PFSK-1 (cell line): ENCODE measurements at regions not wholly inside any gene's neighbourhood (a gene's known extent, or its start where the extent isn't known, plus 50 kb on each side); places are given as distances from the start of the nearest gene placed in this dataset.

Experiments used
- FOXP2 ChIP-seq: optimal IDR thresholded peaks from 2 replicates; pipeline ENCODE3; 2011; ENCODE audit warnings: borderline replicate concordance, control low read depth, inconsistent platforms; ENCODE audit not compliant: insufficient read depth; ENCODE audit errors: extremely low read length, extremely low read depth
- POLR2AphosphoS5 ChIP-seq: IDR thresholded peaks from 2 replicates; pipeline ENCODE4 v1.6.1; 2012; ENCODE audit warnings: low read depth, mild to moderate bottlenecking, control low read depth, low read length, moderate library complexity
- SIN3A ChIP-seq: IDR thresholded peaks from 2 replicates; pipeline ENCODE4 v1.6.1; 2012; ENCODE audit warnings: mild to moderate bottlenecking, low read length, moderate library complexity, borderline replicate concordance; ENCODE audit not compliant: insufficient read depth
- TAF1 ChIP-seq: IDR thresholded peaks from 2 replicates; pipeline ENCODE4 v1.6.1; 2012; ENCODE audit warnings: low read length, control low read depth, borderline replicate concordance; ENCODE audit not compliant: insufficient read depth
- TF ChIP-seq, protein P1 (sequence below), 2 experiments: IDR thresholded peaks; 2 replicates each; pipeline versions ENCODE4 v1.6.1 to v1.8.0; 2011 to 2012; ENCODE audit warnings: low read depth in 2 of 2, low read length in 2 of 2, control low read depth in 1 of 2, inconsistent platforms in 1 of 2, mild to moderate bottlenecking in 1 of 2, moderate library complexity in 1 of 2; ENCODE audit not compliant: insufficient read depth in 1 of 2

DNA sequence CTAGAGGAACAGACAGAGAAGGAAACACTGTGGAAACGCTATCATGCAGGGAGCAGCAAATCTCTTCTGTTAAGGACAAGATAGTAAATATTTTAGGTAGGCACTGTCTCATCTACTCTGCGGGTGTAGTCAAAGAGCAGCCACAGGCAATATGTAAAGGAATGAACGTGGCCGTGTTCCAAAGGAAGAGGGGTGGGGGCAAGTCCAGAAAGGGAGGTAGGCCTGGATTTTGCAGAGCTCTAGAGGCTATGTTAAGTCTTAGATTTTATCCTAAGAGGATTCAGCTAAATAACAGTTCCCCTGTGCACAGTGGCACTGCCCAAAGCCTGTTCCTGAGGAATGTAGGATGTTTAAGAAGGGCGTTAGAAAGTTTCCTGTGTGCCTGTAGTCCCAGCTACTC is 161.6 kb downstream of the ACTL7B start:
- TF ChIP-seq, protein P1, sequence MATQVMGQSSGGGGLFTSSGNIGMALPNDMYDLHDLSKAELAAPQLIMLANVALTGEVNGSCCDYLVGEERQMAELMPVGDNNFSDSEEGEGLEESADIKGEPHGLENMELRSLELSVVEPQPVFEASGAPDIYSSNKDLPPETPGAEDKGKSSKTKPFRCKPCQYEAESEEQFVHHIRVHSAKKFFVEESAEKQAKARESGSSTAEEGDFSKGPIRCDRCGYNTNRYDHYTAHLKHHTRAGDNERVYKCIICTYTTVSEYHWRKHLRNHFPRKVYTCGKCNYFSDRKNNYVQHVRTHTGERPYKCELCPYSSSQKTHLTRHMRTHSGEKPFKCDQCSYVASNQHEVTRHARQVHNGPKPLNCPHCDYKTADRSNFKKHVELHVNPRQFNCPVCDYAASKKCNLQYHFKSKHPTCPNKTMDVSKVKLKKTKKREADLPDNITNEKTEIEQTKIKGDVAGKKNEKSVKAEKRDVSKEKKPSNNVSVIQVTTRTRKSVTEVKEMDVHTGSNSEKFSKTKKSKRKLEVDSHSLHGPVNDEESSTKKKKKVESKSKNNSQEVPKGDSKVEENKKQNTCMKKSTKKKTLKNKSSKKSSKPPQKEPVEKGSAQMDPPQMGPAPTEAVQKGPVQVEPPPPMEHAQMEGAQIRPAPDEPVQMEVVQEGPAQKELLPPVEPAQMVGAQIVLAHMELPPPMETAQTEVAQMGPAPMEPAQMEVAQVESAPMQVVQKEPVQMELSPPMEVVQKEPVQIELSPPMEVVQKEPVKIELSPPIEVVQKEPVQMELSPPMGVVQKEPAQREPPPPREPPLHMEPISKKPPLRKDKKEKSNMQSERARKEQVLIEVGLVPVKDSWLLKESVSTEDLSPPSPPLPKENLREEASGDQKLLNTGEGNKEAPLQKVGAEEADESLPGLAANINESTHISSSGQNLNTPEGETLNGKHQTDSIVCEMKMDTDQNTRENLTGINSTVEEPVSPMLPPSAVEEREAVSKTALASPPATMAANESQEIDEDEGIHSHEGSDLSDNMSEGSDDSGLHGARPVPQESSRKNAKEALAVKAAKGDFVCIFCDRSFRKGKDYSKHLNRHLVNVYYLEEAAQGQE (IDR thresholded peaks at IDR 0.05; ENCODE audit: insufficient read depth in 1 of 2, low read depth in 2 of 2, low read length in 2 of 2) = no peak

DNA sequence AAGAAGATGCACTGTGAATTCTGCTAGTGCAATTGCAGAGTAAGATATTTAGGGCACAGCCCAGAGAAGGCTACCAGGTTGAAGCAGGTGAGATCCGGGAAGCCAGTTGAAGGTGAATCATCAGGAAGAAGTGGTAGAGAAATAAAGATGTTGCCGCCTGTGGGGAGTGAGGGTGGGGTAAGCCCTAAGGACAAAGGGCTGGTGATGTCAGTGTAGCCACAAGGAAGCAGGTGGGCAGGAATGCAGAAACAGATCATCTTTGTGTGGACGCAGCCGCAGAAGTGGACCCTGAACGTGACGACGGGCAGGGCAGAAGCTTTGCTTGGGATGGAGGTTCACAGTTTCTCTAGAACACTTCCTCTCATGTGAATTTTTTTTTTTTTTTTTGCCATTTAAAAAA is 164.2 kb downstream of the ACTL7B start:
- TF ChIP-seq, protein P1 (IDR thresholded peaks at IDR 0.05; ENCODE audit: insufficient read depth in 1 of 2, low read depth in 2 of 2, low read length in 2 of 2) = no peak
- TF ChIP-seq SIN3A (no peak), POLR2AphosphoS5 (no peak), FOXP2 (no peak), TAF1 (no peak)

DNA sequence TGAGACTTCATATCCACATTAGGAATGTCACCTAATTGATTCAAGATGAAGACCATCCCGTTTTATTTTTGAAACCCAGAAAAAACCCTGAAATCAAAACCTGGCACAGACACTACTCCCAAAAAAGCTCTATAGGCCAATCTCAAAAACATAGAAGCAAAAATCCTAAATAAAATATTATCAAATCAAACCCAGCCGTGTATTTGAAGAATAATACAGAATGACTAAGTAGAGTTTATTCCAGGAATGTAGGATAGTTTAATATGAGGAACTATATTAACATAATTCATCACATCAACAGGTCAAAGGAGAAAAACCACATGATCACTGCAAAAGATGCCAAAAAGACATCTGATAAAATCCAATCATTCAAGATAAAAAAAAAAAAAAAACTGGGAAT is 167.1 kb downstream of the ACTL7B start:
- TF ChIP-seq, protein P1 (IDR thresholded peaks at IDR 0.05; ENCODE audit: insufficient read depth in 1 of 2, low read depth in 2 of 2, low read length in 2 of 2) = no peak
- no peak for TF ChIP-seq TAF1
- no peak for TF ChIP-seq FOXP2
- TF ChIP-seq SIN3A = no peak
- TF ChIP-seq POLR2AphosphoS5 = no peak

DNA sequence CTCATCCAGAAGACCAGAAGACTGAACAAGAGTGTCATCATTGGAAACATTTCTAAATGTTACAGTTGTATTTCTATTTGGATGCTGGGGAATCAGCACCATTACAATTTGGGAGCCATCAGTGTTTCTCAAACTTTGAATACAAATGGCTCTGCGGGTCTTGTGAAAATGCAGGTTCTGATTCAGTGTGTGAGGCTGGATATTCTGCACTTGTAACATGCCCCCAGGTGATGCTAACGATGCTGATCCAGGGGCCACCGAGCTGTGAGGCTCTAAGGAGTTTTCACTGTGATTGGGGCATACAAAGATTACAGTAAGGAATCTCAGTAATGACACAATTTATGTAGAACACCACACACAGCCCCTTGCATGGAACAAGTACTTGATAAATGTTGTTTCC is 167.7 kb downstream of the ACTL7B start:
- TF ChIP-seq, protein P1 (IDR thresholded peaks at IDR 0.05; ENCODE audit: insufficient read depth in 1 of 2, low read depth in 2 of 2, low read length in 2 of 2) = no peak
- TF ChIP-seq POLR2AphosphoS5 (no peak), SIN3A (no peak), TAF1 (no peak), FOXP2 (no peak)
